ENCODE measurements at regions not wholly inside any gene's neighbourhood (a gene's known extent, or its start where the extent isn't known, plus 50 kb on each side); places are given as distances from the start of the nearest gene placed in this dataset.

- DNase-seq, result no peak
Measured at GRCh38 chr16:8373676-8374431, 216.5 kb downstream of the TMEM114 start.

- DNase-seq, result no peak
Measured at GRCh38 chr16:8372141-8372540, 218.2 kb downstream of the TMEM114 start.

GRCh38 chr16:8370374-8371270 lies 219.7 kb downstream of the TMEM114 start:
- DNase-seq, result no peak

GRCh38 chr16:8358937-8359336 lies 231.4 kb downstream of the TMEM114 start:
- DNase-seq, result no peak

GRCh38 chr16:8355675-8356074 lies 234.6 kb downstream of the TMEM114 start:
- DNase-seq, result no peak

GRCh38 chr16:8346294-8346693 lies 244.0 kb downstream of the TMEM114 start:
- DNase-seq, result no peak

- DNase-seq, result no peak
Measured at GRCh38 chr16:8342276-8342675, 248.0 kb downstream of the TMEM114 start.

- no peak for DNase-seq
Measured at GRCh38 chr16:8330761-8331160, 259.6 kb downstream of the TMEM114 start.

GRCh38 chr16:8326232-8326631 lies 264.1 kb downstream of the TMEM114 start:
- no peak for DNase-seq

GRCh38 chr16:8323153-8323552 lies 267.2 kb downstream of the TMEM114 start:
- no peak for DNase-seq

- DNase-seq, result no peak
Measured at GRCh38 chr16:8320131-8320530, 270.2 kb downstream of the TMEM114 start.

- no peak for DNase-seq
Measured at GRCh38 chr16:8310816-8311215, 279.5 kb downstream of the TMEM114 start.

- no peak for DNase-seq
Measured at GRCh38 chr16:8310323-8310722, 280.0 kb downstream of the TMEM114 start.

- no peak for DNase-seq
Measured at GRCh38 chr16:8305201-8305600, 285.1 kb downstream of the TMEM114 start.

GRCh38 chr16:8299635-8300034 lies 290.7 kb downstream of the TMEM114 start:
- no peak for DNase-seq

GRCh38 chr16:8295513-8296237 lies 294.6 kb downstream of the TMEM114 start:
- DNase-seq, result no peak

- no peak for DNase-seq
Measured at GRCh38 chr16:8293413-8293812, 296.9 kb downstream of the TMEM114 start.

GRCh38 chr16:8292271-8292670 lies 298.0 kb downstream of the TMEM114 start:
- no peak for DNase-seq

- DNase-seq, result no peak
Measured at GRCh38 chr16:8286348-8286747, 304.0 kb downstream of the TMEM114 start.

GRCh38 chr16:8283195-8283594 lies 307.1 kb downstream of the TMEM114 start:
- DNase-seq, result no peak

- DNase-seq, result no peak
Measured at GRCh38 chr16:8278031-8278580, 312.2 kb downstream of the TMEM114 start.

GRCh38 chr16:8271344-8271743 lies 319.0 kb downstream of the TMEM114 start:
- DNase-seq, result no peak

- no peak for DNase-seq
Measured at GRCh38 chr16:8262299-8262698, 328.0 kb downstream of the TMEM114 start.

Data from activated CD4-positive, alpha-beta T cell treated with anti-CD3 and anti-CD28 coated beads, Interleukin-10, Interleukin-2, amounts not matched to agents 100 ng/mL and 50 ng/mL, durations not matched to agents 16 hours and 8 hours (primary cell).